B cell (primary cell): ENCODE measurements at regions not wholly inside any gene's neighbourhood (a gene's known extent, or its start where the extent isn't known, plus 50 kb on each side); places are given as distances from the start of the nearest gene placed in this dataset.

Source experiments
- ATAC-seq: fragments of 200-7000 bp; cut with Tn5 transposase; one replicate; pipeline ENCODE4 v1.10.0; 2021; ENCODE audit warnings: low read depth, mild to moderate bottlenecking, moderate number of reproducible peaks, moderate library complexity
- CTCF ChIA-PET: fragments of 350-600 bp; sonication (Branson Sonifier 250); formaldehyde crosslinking; loops from one replicate; lab custom pipeline; 2021; ENCODE audit warnings: antibody characterized with exemption, inconsistent platforms; lab: Charles Lee
- POLR2A ChIA-PET: fragments of 350-600 bp; sonication (Branson Sonifier 250); formaldehyde crosslinking; loops from one replicate; lab custom pipeline; 2021; ENCODE audit warnings: antibody characterized with exemption; lab: Charles Lee
- DNase-seq: peaks from one replicate; pipeline ENCODE4 v3.0.0; 2013
- H2AFZ ChIP-seq: 2 replicates; pipeline ENCODE4 v1.6.1; 2012; ENCODE audit warnings: mild to moderate bottlenecking, low read depth, low read length; ENCODE audit not compliant: insufficient read depth, poor library complexity, severe bottlenecking
- H3K27ac ChIP-seq, 2 donors: 1 replicate in 1 of 2; 2 replicates in 1 of 2; pipeline ENCODE4 v1.5.1; 2012 to 2013; ENCODE audit warnings: low read length in 2 of 2, mild to moderate bottlenecking in 2 of 2, moderate library complexity in 1 of 2
- H3K27me3 ChIP-seq, 4 experiments: fragments of 200-600 bp in 1 of 4; sonication (generic) in 1 of 4; replicated peaks in 1 of 4; 1 replicate in 2 of 4; 2 replicates in 2 of 4; pipeline versions ENCODE4 v1.6.1 to v1.7.0; 2013 to 2016; ENCODE audit warnings: low read length in 3 of 4, mild to moderate bottlenecking in 2 of 4, mixed read lengths in 1 of 4, moderate library complexity in 1 of 4; ENCODE audit not compliant: insufficient read depth in 4 of 4, control insufficient read depth in 3 of 4; ENCODE audit errors: control extremely low read depth in 1 of 4
- H3K36me3 ChIP-seq, 2 experiments: replicated peaks in 1 of 2; 1 replicate in 1 of 2; 2 replicates in 1 of 2; pipeline versions ENCODE4 v1.6.1 to v1.7.1; 2013; ENCODE audit warnings: low read length in 1 of 2; ENCODE audit not compliant: insufficient read depth in 2 of 2, control insufficient read depth in 1 of 2; ENCODE audit errors: control extremely low read depth in 1 of 2, extremely low read depth in 1 of 2
- H3K4me1 ChIP-seq, 2 donors: fragments of 200-600 bp in 1 of 2; sonication (generic) in 1 of 2; 1 replicate in 1 of 2; 2 replicates in 1 of 2; pipeline versions ENCODE4 v1.5.1 to v1.6.1; 2013 to 2017; ENCODE audit warnings: low read length in 2 of 2; ENCODE audit not compliant: control insufficient read depth in 2 of 2, insufficient read depth in 2 of 2
- H3K4me2 ChIP-seq: replicated peaks from 2 replicates; pipeline ENCODE3; 2012; ENCODE audit warnings: mild to moderate bottlenecking, low read depth, low read length; ENCODE audit not compliant: poor library complexity, severe bottlenecking
- H3K4me3 ChIP-seq, 5 experiments: fragments of 200-600 bp in 1 of 5; sonication (generic) in 1 of 5; 1 replicate in 3 of 5; 2 replicates in 2 of 5; pipeline versions ENCODE4 v1.5.1 to v1.7.0; 2011 to 2016; ENCODE audit warnings: low read length in 4 of 5, mild to moderate bottlenecking in 4 of 5, low read depth in 2 of 5, control low read depth in 1 of 5, moderate library complexity in 1 of 5; ENCODE audit not compliant: insufficient read depth in 1 of 5; ENCODE audit errors: control extremely low read depth in 1 of 5, extremely low read depth in 1 of 5
- H3K79me2 ChIP-seq: fragments of 200-600 bp; sonication (generic); one replicate; pipeline ENCODE4 v1.6.0; 2016; ENCODE audit warnings: low read length; ENCODE audit not compliant: control insufficient read depth, insufficient read depth
- H3K9ac ChIP-seq: fragments of 200-600 bp; sonication (generic); 2 replicates; pipeline ENCODE4 v1.6.1; 2017; ENCODE audit warnings: mild to moderate bottlenecking, low read length, moderate library complexity
- H3K9me3 ChIP-seq, 3 donors: one replicate each; pipeline versions ENCODE4 v1.6.1 to v1.7.1; 2013; ENCODE audit warnings: low read length in 2 of 3; ENCODE audit not compliant: control insufficient read depth in 2 of 3, insufficient read depth in 1 of 3; ENCODE audit errors: control extremely low read depth in 1 of 3
- H4K20me1 ChIP-seq: 2 replicates; pipeline ENCODE4 v1.6.0; 2012; ENCODE audit warnings: mild to moderate bottlenecking, low read length; ENCODE audit not compliant: insufficient read depth, control insufficient read depth, poor library complexity, severe bottlenecking
- H3K27ac Mint-ChIP-seq: one replicate; pipeline ENCODE4 v1.8.0; 2021; ENCODE audit warnings: mixed read lengths
- H3K27me3 Mint-ChIP-seq: one replicate; pipeline ENCODE4 v1.8.0; 2021; ENCODE audit warnings: mixed read lengths
- H3K4me1 Mint-ChIP-seq: one replicate; pipeline ENCODE4 v1.8.0; 2021; ENCODE audit warnings: mixed read lengths
- H3K4me3 Mint-ChIP-seq: one replicate; pipeline ENCODE4 v1.8.0; 2021; ENCODE audit warnings: mixed read lengths
- H3K9me3 Mint-ChIP-seq: one replicate; pipeline ENCODE4 v1.8.0; 2022; ENCODE audit warnings: mixed read lengths; ENCODE audit not compliant: insufficient read depth
- EZH2 ChIP-seq: IDR thresholded peaks from 2 replicates; pipeline ENCODE4 v1.6.1; 2012; ENCODE audit warnings: borderline replicate concordance, low read depth, mild to moderate bottlenecking, moderate library complexity, low read length; ENCODE audit not compliant: insufficient read depth, poor library complexity, severe bottlenecking
- WGBS: methylation state at CpG from one replicate; pipeline ENCODE4 v1.1.5; 2013; ENCODE audit warnings: missing lambda C conversion rate; ENCODE audit not compliant: insufficient coverage; 5-methylcytosine and 5-hydroxymethylcytosine counted together
- intact Hi-C: fragments of 100-400 bp; cut with micrococcal nuclease; formaldehyde crosslinking; loops from one replicate; pipeline ENCODE4 v1.10.0; 2022
- TF ChIP-seq, protein P1 (sequence below): fragments of 200-600 bp; IDR thresholded peaks from one replicate; pipeline ENCODE4 v1.8.0; 2022; ENCODE audit warnings: antibody characterized with exemption, mild to moderate bottlenecking

DNA sequence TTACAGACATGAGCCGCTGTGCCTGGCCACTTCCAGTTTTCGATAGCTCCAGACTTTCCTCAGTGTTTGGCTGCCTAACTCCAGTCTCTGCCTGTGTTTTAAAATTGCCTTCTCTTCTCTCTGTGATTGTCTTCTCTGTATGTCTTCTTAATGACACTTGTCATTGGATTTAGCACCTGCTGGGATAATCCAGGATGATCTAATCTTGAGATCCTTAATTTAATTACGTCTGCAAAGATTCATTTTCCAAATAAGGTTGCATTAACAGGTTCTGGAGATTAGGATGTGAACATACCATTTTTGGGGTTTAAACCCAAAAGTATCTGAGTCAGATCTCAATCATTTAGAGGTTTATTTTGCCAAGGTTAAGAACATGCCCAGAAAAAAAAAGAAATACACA lies 222.2 kb upstream of the PDZRN3 start:
- Histone ChIP-seq H3K27me3 (no peaks in the 10 kb centered on the region), H4K20me1 (no peaks in the 10 kb centered on the region), H3K79me2 (no peaks in the 10 kb centered on the region), H3K9ac (no peak overlapping the region), H3K4me1 (no peaks in the 10 kb centered on the region), H3K36me3 (no peaks in the 10 kb centered on the region), H3K9me3 (no peaks in the 10 kb centered on the region), H3K27ac (no peak overlapping the region), H2AFZ (no peak overlapping the region), H3K4me2 (no peak overlapping the region), H3K4me3 (no peak overlapping the region)
- no peaks in the 10 kb centered on the region for H3K27me3 Mint-ChIP-seq
- H3K9me3 Mint-ChIP-seq, result no peaks in the 10 kb centered on the region
- TF ChIP-seq EZH2, result no peak
- TF ChIP-seq, protein P1, sequence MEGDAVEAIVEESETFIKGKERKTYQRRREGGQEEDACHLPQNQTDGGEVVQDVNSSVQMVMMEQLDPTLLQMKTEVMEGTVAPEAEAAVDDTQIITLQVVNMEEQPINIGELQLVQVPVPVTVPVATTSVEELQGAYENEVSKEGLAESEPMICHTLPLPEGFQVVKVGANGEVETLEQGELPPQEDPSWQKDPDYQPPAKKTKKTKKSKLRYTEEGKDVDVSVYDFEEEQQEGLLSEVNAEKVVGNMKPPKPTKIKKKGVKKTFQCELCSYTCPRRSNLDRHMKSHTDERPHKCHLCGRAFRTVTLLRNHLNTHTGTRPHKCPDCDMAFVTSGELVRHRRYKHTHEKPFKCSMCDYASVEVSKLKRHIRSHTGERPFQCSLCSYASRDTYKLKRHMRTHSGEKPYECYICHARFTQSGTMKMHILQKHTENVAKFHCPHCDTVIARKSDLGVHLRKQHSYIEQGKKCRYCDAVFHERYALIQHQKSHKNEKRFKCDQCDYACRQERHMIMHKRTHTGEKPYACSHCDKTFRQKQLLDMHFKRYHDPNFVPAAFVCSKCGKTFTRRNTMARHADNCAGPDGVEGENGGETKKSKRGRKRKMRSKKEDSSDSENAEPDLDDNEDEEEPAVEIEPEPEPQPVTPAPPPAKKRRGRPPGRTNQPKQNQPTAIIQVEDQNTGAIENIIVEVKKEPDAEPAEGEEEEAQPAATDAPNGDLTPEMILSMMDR, result no peak
- DNase-seq, result no peak
- no CpG with 5 or more reads among the region's 3 CpGs for WGBS
- H3K27ac Mint-ChIP-seq, result no peak overlapping the region
- H3K4me3 Mint-ChIP-seq, result no peak overlapping the region
- ChIA-PET CTCF (no interaction called here), POLR2A (no interaction called here)
- intact Hi-C loops, result no loop called here
- no peak for ATAC-seq
- H3K4me1 Mint-ChIP-seq, result no peaks in the 10 kb centered on the region

DNA sequence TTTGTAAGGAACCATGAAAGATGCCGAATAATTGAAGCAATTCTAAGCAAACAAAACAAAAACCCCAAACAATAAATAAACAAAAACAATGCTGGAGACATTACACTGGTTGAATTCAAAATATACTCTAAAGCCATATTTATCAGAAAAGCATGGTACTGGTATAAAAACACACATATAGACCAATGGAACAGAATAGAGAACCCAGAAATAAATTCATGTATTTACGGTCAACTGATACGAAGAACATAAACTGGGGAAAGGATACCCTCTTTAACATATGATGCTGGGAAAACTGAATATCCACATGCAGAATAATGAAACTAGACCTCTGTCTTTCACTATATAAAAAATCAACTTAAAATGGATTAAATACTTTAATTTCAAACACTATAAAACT lies 214.3 kb upstream of the PDZRN3 start:
- H4K20me1 ChIP-seq, result no peaks in the 10 kb centered on the region
- H3K9me3 ChIP-seq, result peaks cover 0 to 6% (median 0%) of the 10 kb centered on the region in 3 donors
- ChIA-PET CTCF (no interaction called here), POLR2A (no interaction called here)
- no peak overlapping the region for H3K27ac ChIP-seq
- ATAC-seq (no peak), DNase-seq (no peak)
- H3K9ac ChIP-seq, result no peak overlapping the region
- no peak overlapping the region for H3K4me3 Mint-ChIP-seq
- no peak overlapping the region for H3K27ac Mint-ChIP-seq
- no peaks in the 10 kb centered on the region for H3K27me3 Mint-ChIP-seq
- WGBS, result no CpG with 5 or more reads among the region's 3 CpGs
- no peaks in the 10 kb centered on the region for H3K4me1 Mint-ChIP-seq
- TF ChIP-seq EZH2, result no peak
- TF ChIP-seq, protein P1, result no peak
- no peaks in the 10 kb centered on the region for H3K4me1 ChIP-seq
- H3K9me3 Mint-ChIP-seq, result peaks cover 17% of the 10 kb centered on the region
- intact Hi-C loops, result no loop called here
- no peak overlapping the region for H2AFZ ChIP-seq
- H3K27me3 ChIP-seq, result no peaks in the 10 kb centered on the region
- H3K4me2 ChIP-seq, result no peak overlapping the region
- H3K79me2 ChIP-seq, result no peaks in the 10 kb centered on the region
- H3K36me3 ChIP-seq, result no peaks in the 10 kb centered on the region
- no peak overlapping the region for H3K4me3 ChIP-seq
